Heart left ventricle (tissue), 13 donors: ENCODE measurements at regions not wholly inside any gene's neighbourhood (a gene's known extent, or its start where the extent isn't known, plus 50 kb on each side); places are given as distances from the start of the nearest gene placed in this dataset.

Experiments
- CTCF ChIP-seq, 12 donors: fragments of 200-600 bp; sonication (generic) in 4 of 12; IDR thresholded peaks; one replicate each; pipeline versions ENCODE4 v1.5.0 to v1.8.0; 2018 to 2022; ENCODE audit warnings: antibody characterized with exemption in 12 of 12, mild to moderate bottlenecking in 5 of 12
- POLR2A ChIP-seq, 2 donors: fragments of 450-650 bp; IDR thresholded peaks; one replicate each; pipeline ENCODE4 v1.6.1; 2017; ENCODE audit warnings: antibody characterized with exemption in 2 of 2, mild to moderate bottlenecking in 2 of 2, moderate library complexity in 2 of 2
- donor health status: ischemic (EF 13 %, LVEDD 7.1; RV severe dilation, severe dysfunction).
- donor health status: DM: no; HTN: yes; CAD: no.
- donor health status: DM: no; HTN: no; CAD: no.
- donor health status: ischemic (EF 25% LVEDD 6.9; RV normal size, moderate dysfunction).
- donor health status: ischemic (EF 25% LVEDD 5.7; RV mildly dilated, moderate dysfunction).
- donor health status: ischemic (EF 35%, LVEDD 5.7; RV mildly dilated, moderate dysfunction).
- donor health status: nonischemic (EF 11% LVEDD 7.7; RV severe dilation, severe dysfunction).
- donor health status: DM: yes; HTN: yes; CAD: no.
- donor health status: PGD.
- donor health status: ischemic (EF 29% LVEDD 5.4; RV normal size, mild dysfunction).
- donor health status: nonischemic (EF 23%, LVEDD 6.1; RV moderate dilation, normal function).

- no peak for TF ChIP-seq CTCF (IDR thresholded peaks at IDR 0.05)
- no peak for TF ChIP-seq POLR2A (IDR thresholded peaks at IDR 0.05)
Measured at GRCh38 chr2:16716944-16717343, 51.3 kb upstream of the CYRIA start.
